Activated CD4-positive, alpha-beta T cell treated with anti-CD3 and anti-CD28 coated beads, Interleukin-2, amount 50 U/mL, for 16 hours (primary cell): ENCODE measurements at regions not wholly inside any gene's neighbourhood (a gene's known extent, or its start where the extent isn't known, plus 50 kb on each side); places are given as distances from the start of the nearest gene placed in this dataset.
"Not testable (repeated sequence)": the region's sequence is repeated elsewhere in the genome, so short reads cannot be mapped to it uniquely, and the experiment has no call there.

ENCODE experiments used
- DNase-seq: peaks from one replicate; pipeline ENCODE4 v3.0.0-alpha.2; 2020

GRCh38 chr13:68597641-68598040 is 1367.5 kb upstream of the PCDH9 start:
- DNase-seq, result no peak

- DNase-seq, result no peak
These were observed 1358.5 kb upstream of the PCDH9 start for GRCh38 chr13:68588623-68589022.

- DNase-seq, result no peak
These were observed 1354.6 kb upstream of the PCDH9 start for GRCh38 chr13:68584776-68585175.

DNA sequence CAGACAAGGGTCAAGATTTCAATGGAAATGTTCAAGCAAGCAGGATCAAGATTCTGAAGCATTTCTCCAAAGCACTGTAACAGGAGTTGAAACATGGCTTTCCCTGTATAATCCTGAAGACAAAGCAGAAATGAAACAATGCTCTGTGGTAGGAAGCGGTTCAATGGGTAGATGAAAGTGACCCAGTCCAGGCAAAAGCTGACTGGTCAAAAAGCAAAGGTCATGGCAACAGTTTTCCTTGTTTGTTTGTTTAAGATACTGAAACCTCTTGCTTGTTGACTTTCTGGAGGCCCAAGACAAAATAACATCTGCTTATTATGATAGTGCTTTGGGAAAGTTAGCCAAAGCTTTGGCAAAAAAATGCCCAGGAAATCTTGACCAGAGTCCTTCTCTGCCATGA is 1343.9 kb upstream of the PCDH9 start:
- no peak for DNase-seq

- DNase-seq, result no peak
These were observed 1321.8 kb upstream of the PCDH9 start for GRCh38 chr13:68551701-68552522.

- DNase-seq, result no peak
These were observed 1320.2 kb upstream of the PCDH9 start for GRCh38 chr13:68550330-68550729.

GRCh38 chr13:68540244-68540643 is 1310.1 kb upstream of the PCDH9 start:
- DNase-seq, result no peak

DNA sequence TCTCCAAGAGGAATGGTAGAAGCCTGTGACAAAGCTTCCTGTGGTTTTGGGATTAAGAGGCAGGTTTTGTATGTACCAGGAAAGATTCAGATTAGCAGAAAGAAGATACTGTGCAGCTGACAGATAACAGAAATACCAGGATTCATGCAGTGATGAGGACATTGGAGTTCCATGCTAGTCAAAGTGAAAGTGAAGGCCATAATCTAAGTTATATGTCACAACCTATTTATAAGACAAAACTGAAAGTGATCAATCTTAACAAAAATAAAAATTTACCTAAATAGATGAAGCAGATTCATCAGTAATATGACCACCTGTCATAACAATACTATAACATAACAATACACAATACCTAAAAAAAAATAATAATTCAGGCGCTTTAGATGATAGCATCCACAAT is 1305.2 kb upstream of the PCDH9 start:
- DNase-seq, result no peak

- not testable (repeated sequence) for DNase-seq
These were observed 1297.0 kb upstream of the PCDH9 start for GRCh38 chr13:68527167-68527566.

GRCh38 chr13:68523838-68524424 is 1293.8 kb upstream of the PCDH9 start:
- no peak for DNase-seq

- DNase-seq, result no peak
These were observed 1292.0 kb upstream of the PCDH9 start for GRCh38 chr13:68522184-68522583.

DNA sequence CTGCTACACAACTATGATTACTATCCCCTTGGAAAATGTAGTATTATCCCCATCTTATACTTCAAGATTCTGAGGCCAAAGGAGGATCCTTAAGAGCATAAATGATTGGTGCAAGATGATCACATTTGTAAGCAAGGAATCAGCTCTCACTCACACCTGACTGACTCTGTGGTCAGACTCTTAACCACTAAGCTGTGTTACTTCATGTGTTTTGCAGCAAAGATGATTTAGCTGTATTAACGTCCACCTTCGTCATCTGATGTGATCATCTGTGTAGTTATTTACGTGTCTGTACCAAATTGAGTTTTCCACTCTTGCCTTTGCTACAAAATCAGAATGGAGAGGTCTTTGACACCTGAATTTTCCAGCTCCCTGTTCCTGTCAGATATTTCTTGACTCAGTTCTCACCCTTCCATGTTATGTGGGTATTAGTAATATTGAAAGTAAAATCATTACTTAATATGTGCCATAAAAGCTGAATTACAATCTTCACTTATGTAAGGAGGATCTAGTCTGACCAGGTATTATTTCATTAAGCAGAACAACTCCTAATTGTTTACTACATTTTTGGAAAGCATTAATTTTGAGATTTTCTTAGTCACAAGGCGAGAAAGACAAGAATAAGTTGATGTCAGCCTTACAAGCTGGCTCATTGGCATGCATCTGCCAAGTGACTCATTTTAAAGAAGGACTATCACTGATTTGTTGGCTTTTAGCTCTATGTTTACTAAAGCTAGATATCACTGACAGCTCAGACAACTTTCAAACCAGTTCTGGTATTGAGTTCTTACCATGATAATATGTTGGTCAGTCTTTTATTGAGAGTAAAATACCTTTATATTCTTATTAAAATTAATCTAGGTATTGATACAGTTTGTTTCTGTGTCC is 1279.8 kb upstream of the PCDH9 start:
- DNase-seq, result no peak

DNA sequence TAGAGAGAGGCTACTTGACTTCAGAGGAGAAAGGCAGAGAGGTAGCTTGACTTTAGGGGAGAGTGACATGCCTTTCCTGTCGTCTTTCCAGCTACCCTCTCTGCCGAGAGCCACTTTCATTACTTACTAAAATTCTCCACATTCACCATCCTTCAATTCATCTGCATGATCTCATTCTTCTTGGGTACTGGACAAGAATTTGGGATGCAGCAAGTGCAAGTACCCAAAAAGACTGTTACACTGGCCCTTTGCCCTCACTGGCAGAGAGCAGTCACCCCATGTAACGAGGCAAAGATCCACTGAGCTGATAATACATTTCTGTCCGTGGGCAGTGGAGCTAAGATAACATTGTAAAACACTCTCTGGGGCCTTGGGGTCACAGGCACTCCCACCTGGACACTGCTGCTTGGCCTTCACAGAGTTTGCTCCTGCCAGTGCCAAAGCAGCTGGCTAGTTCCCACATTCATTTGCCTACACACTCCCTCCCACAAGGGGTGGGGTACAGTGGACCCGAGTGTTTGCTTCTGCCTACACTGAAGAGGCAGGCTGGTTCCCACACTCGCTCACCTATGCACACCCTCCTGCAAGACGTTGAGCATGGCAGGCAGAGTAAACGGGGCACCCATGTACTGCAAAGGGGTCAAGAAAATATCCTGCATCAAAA is 1276.9 kb upstream of the PCDH9 start:
- DNase-seq, result no peak

- no peak for DNase-seq
These were observed 1260.5 kb upstream of the PCDH9 start for GRCh38 chr13:68490594-68490993.

DNA sequence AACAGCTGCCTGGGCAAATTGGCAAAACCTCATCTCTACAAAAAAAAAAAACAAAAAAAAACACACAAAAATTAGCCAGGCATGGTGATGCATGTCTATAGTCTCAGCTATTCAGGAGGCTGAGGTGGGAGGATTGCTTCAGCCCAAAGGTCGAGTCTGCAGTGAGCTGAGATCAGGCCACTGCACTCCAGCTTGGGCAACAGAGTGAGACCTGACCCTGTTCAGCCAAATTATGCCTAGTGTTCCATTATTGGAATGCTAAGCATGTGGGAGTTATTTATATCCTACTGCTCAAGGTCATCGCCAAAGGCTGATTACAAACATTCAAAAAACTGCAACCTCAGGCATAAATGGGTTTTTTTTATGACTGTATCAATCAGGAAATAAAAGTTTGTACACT is 1251.0 kb upstream of the PCDH9 start:
- no peak for DNase-seq

GRCh38 chr13:68473834-68474326 is 1243.7 kb upstream of the PCDH9 start:
- DNase-seq, result no peak

- no peak for DNase-seq
These were observed 1237.0 kb upstream of the PCDH9 start for GRCh38 chr13:68467160-68467559.

- DNase-seq, result no peak
These were observed 1210.7 kb upstream of the PCDH9 start for GRCh38 chr13:68440874-68441273.

- DNase-seq, result no peak
These were observed 1209.7 kb upstream of the PCDH9 start for GRCh38 chr13:68439817-68440216.

DNA sequence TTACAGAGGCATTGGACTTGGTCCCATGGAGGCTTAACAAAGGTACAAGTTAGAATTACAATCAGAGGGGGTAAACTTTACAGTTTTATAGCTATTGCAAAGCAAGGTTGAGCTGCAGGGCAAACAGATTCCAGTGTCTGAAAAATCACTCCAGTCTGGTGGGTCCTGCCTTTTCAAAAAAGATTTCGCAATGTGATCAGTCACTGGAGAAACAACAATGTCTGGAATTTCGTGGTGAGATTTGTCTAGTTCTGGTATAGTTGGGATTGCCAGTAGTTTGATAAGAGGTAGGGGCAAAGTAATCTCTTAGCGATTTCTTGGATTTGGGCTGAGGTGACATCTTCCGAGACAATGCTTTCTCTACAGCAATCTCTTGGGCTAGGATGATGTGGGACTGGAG is 1198.2 kb upstream of the PCDH9 start:
- no peak for DNase-seq

DNA sequence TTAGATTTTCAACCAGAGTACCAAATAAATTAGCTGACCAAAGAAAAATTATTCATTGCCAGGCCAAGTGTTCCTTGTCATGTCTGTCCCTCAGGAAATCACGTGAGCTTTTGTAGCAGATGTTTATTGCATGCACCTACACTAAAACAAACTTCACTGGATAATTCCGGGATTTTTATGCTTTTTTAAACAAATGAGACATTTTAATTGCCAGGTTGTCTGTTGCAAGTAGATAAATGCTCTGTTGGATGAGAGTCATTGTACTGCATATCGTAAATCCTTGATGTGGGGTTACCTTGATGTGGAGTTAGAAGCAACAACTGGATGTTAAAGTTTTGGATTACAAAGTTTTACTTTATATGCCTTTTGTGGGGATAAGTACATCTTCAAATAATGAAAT is 1187.7 kb upstream of the PCDH9 start:
- no peak for DNase-seq

- no peak for DNase-seq
These were observed 1179.9 kb upstream of the PCDH9 start for GRCh38 chr13:68410007-68410406.

- DNase-seq, result no peak
These were observed 1160.9 kb upstream of the PCDH9 start for GRCh38 chr13:68390987-68391386.
